ENCODE measurements at regions not wholly inside any gene's neighbourhood (a gene's known extent, or its start where the extent isn't known, plus 50 kb on each side); places are given as distances from the start of the nearest gene placed in this dataset.

DNA sequence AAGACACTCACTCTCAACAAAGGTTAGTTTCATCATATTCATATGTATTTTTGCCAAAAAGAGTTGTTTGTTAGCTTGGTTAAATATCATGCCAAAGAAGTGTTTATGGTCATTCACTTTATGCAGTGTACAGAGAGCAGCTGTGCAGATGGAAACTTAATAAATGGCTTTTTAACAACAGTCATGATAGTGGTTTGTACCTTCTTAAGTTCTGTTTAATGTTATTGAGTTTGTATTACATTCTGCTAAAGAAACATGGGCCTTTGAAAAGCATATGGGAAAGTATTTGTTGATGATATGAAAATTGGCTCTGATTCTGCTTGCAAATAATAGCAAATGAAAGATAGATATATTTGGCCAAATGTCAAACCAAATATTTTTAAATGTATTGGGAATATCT, 607.3 kb downstream of the NCAM2 start:
- Histone ChIP-seq H3K27me3 (no peaks in the 10 kb centered on the region), H3K4me1 (no peaks in the 10 kb centered on the region), H3K9me3 (peaks cover 0 to 5% (median 0%) of the 10 kb centered on the region in 3 donors), H3K27ac (no peak overlapping the region), H3K4me3 (no peak overlapping the region), H3K36me3 (no peaks in the 10 kb centered on the region)
- DNase-seq, result no peak
- TF ChIP-seq CTCF (IDR thresholded peaks at IDR 0.05) (no peak), POLR2A (IDR thresholded peaks at IDR 0.05) (no peak)
- intact Hi-C loops (cut with DNase I), result no loop called here

DNA sequence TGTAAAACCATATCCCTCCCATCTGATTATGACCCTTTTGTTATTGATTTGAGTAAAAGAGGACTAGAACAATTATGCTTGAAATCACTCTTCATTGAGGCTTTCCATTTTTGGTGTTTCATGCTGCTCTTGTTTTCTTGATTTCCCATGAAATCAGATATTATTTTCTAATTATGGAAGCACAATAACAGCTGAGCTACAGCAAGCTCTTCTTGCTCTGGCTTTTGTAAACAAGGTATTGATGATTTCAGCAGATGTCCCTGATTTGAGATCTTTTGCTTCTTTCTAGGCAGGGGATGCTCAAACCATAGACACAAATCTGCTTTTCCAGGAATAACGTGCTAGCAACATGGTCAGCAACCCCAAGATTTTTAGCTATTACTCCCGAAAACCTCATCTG, 607.8 kb downstream of the NCAM2 start:
- Histone ChIP-seq H3K4me1 (no peaks in the 10 kb centered on the region), H3K36me3 (no peaks in the 10 kb centered on the region), H3K9me3 (peaks cover 0 to 5% (median 0%) of the 10 kb centered on the region in 3 donors), H3K4me3 (no peak overlapping the region), H3K27ac (no peak overlapping the region), H3K27me3 (no peaks in the 10 kb centered on the region)
- 66 to 69% methylated on average over 2 of the region's 2 CpGs for WGBS, 2 donors
- DNase-seq, result no peak
- TF ChIP-seq POLR2A (IDR thresholded peaks at IDR 0.05) (no peak), CTCF (IDR thresholded peaks at IDR 0.05) (no peak)
- intact Hi-C loops (cut with DNase I), result no loop called here

GRCh38 chr21:21612466-21612865, 614.3 kb downstream of the NCAM2 start:
- Histone ChIP-seq H3K4me3 (no peak overlapping the region), H3K36me3 (no peaks in the 10 kb centered on the region), H3K4me1 (no peaks in the 10 kb centered on the region), H3K27ac (no peak overlapping the region), H3K27me3 (no peaks in the 10 kb centered on the region), H3K9me3 (no peaks in the 10 kb centered on the region)
- intact Hi-C loops (cut with DNase I), result no loop called here
- no peak for DNase-seq
- WGBS, 2 donors, result 43 to 57% methylated on average over 3 of the region's 3 CpGs
- TF ChIP-seq POLR2A (IDR thresholded peaks at IDR 0.05) (no peak), CTCF (IDR thresholded peaks at IDR 0.05) (no peak)

GRCh38 chr21:21614966-21615365, 616.8 kb downstream of the NCAM2 start:
- Histone ChIP-seq H3K9me3 (peaks cover 0 to 6% (median 0%) of the 10 kb centered on the region in 3 donors), H3K4me3 (no peak overlapping the region), H3K27ac (no peak overlapping the region), H3K36me3 (no peaks in the 10 kb centered on the region), H3K4me1 (no peaks in the 10 kb centered on the region), H3K27me3 (no peaks in the 10 kb centered on the region)
- no peak for DNase-seq
- intact Hi-C loops (cut with DNase I), result no loop called here
- no peak for TF ChIP-seq POLR2A (IDR thresholded peaks at IDR 0.05)
- TF ChIP-seq CTCF (IDR thresholded peaks at IDR 0.05), result no peak
- 56 to 58% methylated on average over 3 of the region's 3 CpGs for WGBS, 2 donors

GRCh38 chr21:21622460-21623234, 624.4 kb downstream of the NCAM2 start:
- Histone ChIP-seq H3K4me3 (no peak overlapping the region), H3K9me3 (peaks cover 0 to 6% (median 0%) of the 10 kb centered on the region in 3 donors), H3K27me3 (no peaks in the 10 kb centered on the region), H3K27ac (no peak overlapping the region), H3K36me3 (no peaks in the 10 kb centered on the region), H3K4me1 (no peaks in the 10 kb centered on the region)
- 60 to 61% methylated on average over 3 of the region's 3 CpGs for WGBS, 2 donors
- no peak for DNase-seq
- TF ChIP-seq CTCF (IDR thresholded peaks at IDR 0.05) (no peak), POLR2A (IDR thresholded peaks at IDR 0.05) (no peak)
- intact Hi-C loops (cut with DNase I), result no loop called here
